ENCODE measurements at regions not wholly inside any gene's neighbourhood (a gene's known extent, or its start where the extent isn't known, plus 50 kb on each side); places are given as distances from the start of the nearest gene placed in this dataset.

- ATAC-seq (no peak), DNase-seq (no peak)
- intact Hi-C loops (cut with DNase I): no loop called here
- Histone ChIP-seq H3K27ac (no peak overlapping the region), H3K4me1 (peaks cover 0 to 13% (median 4%) of the 10 kb centered on the region in 4 donors), H3K27me3 (no peaks in the 10 kb centered on the region), H3K9me3 (no peaks in the 10 kb centered on the region), H3K4me3 (no peak overlapping the region), H3K36me3 (no peaks in the 10 kb centered on the region)
- WGBS (ENCODE audit: insufficient coverage, low coverage, low lambda C conversion rate, missing lambda C conversion rate): 88% methylated on average over 7 of the region's 10 CpGs
- TF ChIP-seq, protein P1, sequence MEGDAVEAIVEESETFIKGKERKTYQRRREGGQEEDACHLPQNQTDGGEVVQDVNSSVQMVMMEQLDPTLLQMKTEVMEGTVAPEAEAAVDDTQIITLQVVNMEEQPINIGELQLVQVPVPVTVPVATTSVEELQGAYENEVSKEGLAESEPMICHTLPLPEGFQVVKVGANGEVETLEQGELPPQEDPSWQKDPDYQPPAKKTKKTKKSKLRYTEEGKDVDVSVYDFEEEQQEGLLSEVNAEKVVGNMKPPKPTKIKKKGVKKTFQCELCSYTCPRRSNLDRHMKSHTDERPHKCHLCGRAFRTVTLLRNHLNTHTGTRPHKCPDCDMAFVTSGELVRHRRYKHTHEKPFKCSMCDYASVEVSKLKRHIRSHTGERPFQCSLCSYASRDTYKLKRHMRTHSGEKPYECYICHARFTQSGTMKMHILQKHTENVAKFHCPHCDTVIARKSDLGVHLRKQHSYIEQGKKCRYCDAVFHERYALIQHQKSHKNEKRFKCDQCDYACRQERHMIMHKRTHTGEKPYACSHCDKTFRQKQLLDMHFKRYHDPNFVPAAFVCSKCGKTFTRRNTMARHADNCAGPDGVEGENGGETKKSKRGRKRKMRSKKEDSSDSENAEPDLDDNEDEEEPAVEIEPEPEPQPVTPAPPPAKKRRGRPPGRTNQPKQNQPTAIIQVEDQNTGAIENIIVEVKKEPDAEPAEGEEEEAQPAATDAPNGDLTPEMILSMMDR (IDR thresholded peaks at IDR 0.05): no peak
- TF ChIP-seq POLR2A (IDR thresholded peaks at IDR 0.05): no peak
Measured at GRCh38 chr7:25455683-25456251, 227.5 kb upstream of the NPVF start.

- peaks cover 0 to 13% (median 4%) of the 10 kb centered on the region in 4 donors for H3K4me1 ChIP-seq
- intact Hi-C loops (cut with DNase I): no loop called here
- H3K27ac ChIP-seq: no peak overlapping the region
Measured at GRCh38 chr7:25456467-25457171, 228.3 kb upstream of the NPVF start.

DNA sequence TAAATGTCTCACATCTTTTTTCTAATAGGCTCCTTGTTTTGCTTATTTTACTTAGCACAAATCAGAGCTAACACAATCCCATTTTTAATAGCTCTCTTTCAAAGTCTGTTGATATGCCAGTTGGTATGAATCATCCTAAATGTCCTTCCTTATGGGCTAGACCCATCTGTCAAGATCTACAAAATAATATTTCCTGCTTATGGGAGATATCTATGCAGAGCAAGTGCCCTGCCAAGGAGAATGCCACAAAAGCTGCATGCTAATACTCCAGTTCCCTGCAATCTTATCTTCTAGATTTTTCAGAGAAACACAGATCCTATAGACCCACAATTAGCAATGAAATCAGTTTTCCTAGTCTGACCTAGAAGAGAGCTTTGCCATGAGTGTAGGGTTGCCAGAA, 230.8 kb upstream of the NPVF start:
- no peaks in the 10 kb centered on the region for H3K36me3 ChIP-seq
- no peaks in the 10 kb centered on the region for H3K9me3 ChIP-seq
- no peak for DNase-seq
- intact Hi-C loops (cut with DNase I): no loop called here
- H3K4me1 ChIP-seq: peaks cover 0 to 13% (median 4%) of the 10 kb centered on the region in 4 donors
- no peak overlapping the region for H3K27ac ChIP-seq
- H3K4me3 ChIP-seq: no peak overlapping the region
- no peak for TF ChIP-seq POLR2A (IDR thresholded peaks at IDR 0.05)
- TF ChIP-seq, protein P1 (IDR thresholded peaks at IDR 0.05): no peak
- ATAC-seq: no peak
- H3K27me3 ChIP-seq: no peaks in the 10 kb centered on the region

More at GRCh38 chr7:25456467-25457171, 228.3 kb upstream of the NPVF start:
- Histone ChIP-seq H3K36me3 (no peaks in the 10 kb centered on the region), H3K27me3 (no peaks in the 10 kb centered on the region), H3K9me3 (no peaks in the 10 kb centered on the region), H3K4me3 (no peak overlapping the region)
- ATAC-seq (peak; percentile 85 to 87 (median 86)), DNase-seq (peak in 1 of 3 donors; percentile 58)
- TF ChIP-seq POLR2A (IDR thresholded peaks at IDR 0.05): no peak
- TF ChIP-seq, protein P1 (IDR thresholded peaks at IDR 0.05): no peak
- 44% methylated on average over 8 of the region's 8 CpGs for WGBS (ENCODE audit: insufficient coverage, low coverage, low lambda C conversion rate, missing lambda C conversion rate)

- intact Hi-C loops (cut with DNase I): no loop called here
- no peak overlapping the region for H3K4me3 ChIP-seq
- DNase-seq (peak in 1 of 3 donors; percentile 47), ATAC-seq (peak; percentile 44 to 61 (median 52))
- H3K27ac ChIP-seq: no peak overlapping the region
- peaks cover 0 to 13% (median 4%) of the 10 kb centered on the region in 4 donors for H3K4me1 ChIP-seq
- no peaks in the 10 kb centered on the region for H3K9me3 ChIP-seq
- TF ChIP-seq POLR2A (IDR thresholded peaks at IDR 0.05): no peak
- TF ChIP-seq, protein P1 (IDR thresholded peaks at IDR 0.05): no peak
- WGBS (ENCODE audit: insufficient coverage, low coverage, low lambda C conversion rate, missing lambda C conversion rate): 21% methylated on average over 5 of the region's 5 CpGs
- no peaks in the 10 kb centered on the region for H3K27me3 ChIP-seq
- H3K36me3 ChIP-seq: no peaks in the 10 kb centered on the region
Measured at GRCh38 chr7:25460433-25460832, 232.1 kb upstream of the NPVF start.
